ENCODE measurements at regions not wholly inside any gene's neighbourhood (a gene's known extent, or its start where the extent isn't known, plus 50 kb on each side); places are given as distances from the start of the nearest gene placed in this dataset.
"Not testable (repeated sequence)": the region's sequence is repeated elsewhere in the genome, so short reads cannot be mapped to it uniquely, and the experiment has no call there.

DNA sequence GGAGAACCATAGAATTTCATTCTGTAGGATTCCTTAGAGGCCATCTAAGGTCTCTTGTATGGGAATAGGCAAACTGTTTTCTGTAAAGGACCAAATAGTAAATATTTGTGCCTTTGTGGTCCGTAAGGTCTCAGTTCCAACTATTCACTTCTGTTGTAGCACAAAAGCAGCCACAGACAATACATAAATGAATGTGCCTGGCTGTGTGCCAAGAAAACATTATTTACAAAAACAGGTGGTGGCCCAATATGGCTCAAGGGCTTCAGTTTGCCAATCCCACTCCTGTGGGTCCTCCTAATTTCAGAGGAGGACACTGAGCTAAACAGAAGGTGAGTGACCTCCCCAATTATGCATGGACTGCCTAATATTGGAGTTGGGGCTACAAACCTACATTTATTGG, 67.6 kb upstream of the EDEM3 start:
- H3K4me1 Mint-ChIP-seq: no peaks in the 10 kb centered on the region
- no peak overlapping the region for H3K27ac Mint-ChIP-seq (ENCODE audit: unreplicated experiment)
- no peak for DNase-seq (ENCODE audit: low read depth, low spot score)
- peaks cover 6% of the 10 kb centered on the region for H3K9me3 Mint-ChIP-seq
- no peak overlapping the region for H3K4me3 Mint-ChIP-seq
- no peaks in the 10 kb centered on the region for H3K27me3 Mint-ChIP-seq (ENCODE audit: low read depth)
- TF ChIP-seq, protein P1, sequence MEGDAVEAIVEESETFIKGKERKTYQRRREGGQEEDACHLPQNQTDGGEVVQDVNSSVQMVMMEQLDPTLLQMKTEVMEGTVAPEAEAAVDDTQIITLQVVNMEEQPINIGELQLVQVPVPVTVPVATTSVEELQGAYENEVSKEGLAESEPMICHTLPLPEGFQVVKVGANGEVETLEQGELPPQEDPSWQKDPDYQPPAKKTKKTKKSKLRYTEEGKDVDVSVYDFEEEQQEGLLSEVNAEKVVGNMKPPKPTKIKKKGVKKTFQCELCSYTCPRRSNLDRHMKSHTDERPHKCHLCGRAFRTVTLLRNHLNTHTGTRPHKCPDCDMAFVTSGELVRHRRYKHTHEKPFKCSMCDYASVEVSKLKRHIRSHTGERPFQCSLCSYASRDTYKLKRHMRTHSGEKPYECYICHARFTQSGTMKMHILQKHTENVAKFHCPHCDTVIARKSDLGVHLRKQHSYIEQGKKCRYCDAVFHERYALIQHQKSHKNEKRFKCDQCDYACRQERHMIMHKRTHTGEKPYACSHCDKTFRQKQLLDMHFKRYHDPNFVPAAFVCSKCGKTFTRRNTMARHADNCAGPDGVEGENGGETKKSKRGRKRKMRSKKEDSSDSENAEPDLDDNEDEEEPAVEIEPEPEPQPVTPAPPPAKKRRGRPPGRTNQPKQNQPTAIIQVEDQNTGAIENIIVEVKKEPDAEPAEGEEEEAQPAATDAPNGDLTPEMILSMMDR (conservative IDR thresholded peaks at IDR 0.05): no peak
- peaks cover 2% of the 10 kb centered on the region for H3K36me3 Mint-ChIP-seq (ENCODE audit: low read depth)

DNA sequence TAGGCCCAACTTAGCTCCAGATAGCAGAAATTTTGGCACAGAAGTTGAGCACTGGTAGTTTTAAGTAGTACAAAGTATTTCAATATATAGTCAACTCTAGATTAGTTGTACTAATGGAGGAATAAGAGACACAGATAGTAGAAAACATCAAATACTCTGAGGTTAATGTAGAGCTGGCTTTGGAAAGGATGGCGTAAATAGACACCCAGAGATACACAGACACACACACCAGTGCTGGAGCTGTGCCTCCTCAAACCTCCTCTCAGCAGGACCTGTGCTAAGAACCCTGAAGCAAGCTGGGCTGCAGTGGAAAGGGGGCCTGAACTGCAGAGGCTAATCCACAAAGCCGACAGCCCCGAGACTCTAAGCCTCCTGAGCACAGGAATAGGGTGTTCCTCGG, 67.0 kb upstream of the EDEM3 start:
- no peak for DNase-seq (ENCODE audit: low read depth, low spot score)
- Mint-ChIP-seq H3K4me1 (no peaks in the 10 kb centered on the region), H3K27me3 (ENCODE audit: low read depth) (no peaks in the 10 kb centered on the region), H3K9me3 (peaks cover 6% of the 10 kb centered on the region), H3K4me3 (no peak overlapping the region), H3K27ac (ENCODE audit: unreplicated experiment) (no peak overlapping the region), H3K36me3 (ENCODE audit: low read depth) (peaks cover 2% of the 10 kb centered on the region)
- TF ChIP-seq, protein P1 (conservative IDR thresholded peaks at IDR 0.05): no peak

DNA sequence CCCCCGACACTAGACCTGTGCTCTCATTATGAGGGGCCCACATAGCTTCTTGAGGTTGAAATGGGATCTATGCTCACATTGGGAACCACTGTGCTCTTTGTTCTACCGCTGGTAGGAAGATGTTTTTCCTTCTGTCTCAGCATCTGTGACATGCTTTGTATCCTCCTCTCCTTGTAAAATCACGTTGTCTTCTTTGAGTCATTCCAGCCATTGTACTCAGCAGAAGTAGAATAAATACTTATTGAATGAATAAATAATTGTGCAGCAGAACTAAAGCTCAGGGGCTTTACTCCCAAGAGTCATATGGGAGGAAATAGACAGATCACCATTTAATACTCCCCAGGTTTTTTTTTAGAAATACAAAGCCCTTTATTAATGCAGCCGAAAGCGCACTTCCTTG, 66.3 kb upstream of the EDEM3 start:
- no peaks in the 10 kb centered on the region for H3K4me1 Mint-ChIP-seq
- H3K9me3 Mint-ChIP-seq: peaks cover 6% of the 10 kb centered on the region
- TF ChIP-seq, protein P1 (conservative IDR thresholded peaks at IDR 0.05): no peak
- peaks cover 2% of the 10 kb centered on the region for H3K36me3 Mint-ChIP-seq (ENCODE audit: low read depth)
- DNase-seq (ENCODE audit: low read depth, low spot score): no peak
- no peak overlapping the region for H3K4me3 Mint-ChIP-seq
- no peak overlapping the region for H3K27ac Mint-ChIP-seq (ENCODE audit: unreplicated experiment)
- H3K27me3 Mint-ChIP-seq (ENCODE audit: low read depth): no peaks in the 10 kb centered on the region

DNA sequence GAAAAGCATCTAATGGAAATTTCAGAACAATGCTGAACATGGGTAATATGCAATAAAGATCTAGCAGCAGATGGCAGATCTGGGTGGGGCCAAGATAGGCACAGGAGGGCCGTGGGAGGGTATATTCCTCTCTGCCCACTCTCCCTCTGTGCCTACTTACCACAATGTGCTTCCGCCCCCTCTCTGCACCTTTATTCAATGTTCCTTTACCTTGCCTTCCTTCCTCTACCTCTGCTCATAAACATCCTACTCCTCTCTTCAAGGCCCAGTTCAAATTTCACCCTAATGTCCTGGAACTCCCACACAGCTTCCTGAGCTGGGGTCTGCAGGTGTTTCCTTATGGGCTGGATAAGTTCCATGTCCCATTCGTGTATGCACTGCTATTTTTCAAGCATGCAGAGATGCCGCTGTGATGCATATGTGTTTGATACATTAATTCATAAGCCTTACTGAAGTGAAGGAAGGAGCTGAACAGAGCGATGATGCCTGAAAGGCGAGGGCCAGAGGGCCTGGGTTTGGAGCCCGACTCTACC, 65.6 kb upstream of the EDEM3 start:
- H3K9me3 Mint-ChIP-seq: peaks cover 8% of the 10 kb centered on the region

DNA sequence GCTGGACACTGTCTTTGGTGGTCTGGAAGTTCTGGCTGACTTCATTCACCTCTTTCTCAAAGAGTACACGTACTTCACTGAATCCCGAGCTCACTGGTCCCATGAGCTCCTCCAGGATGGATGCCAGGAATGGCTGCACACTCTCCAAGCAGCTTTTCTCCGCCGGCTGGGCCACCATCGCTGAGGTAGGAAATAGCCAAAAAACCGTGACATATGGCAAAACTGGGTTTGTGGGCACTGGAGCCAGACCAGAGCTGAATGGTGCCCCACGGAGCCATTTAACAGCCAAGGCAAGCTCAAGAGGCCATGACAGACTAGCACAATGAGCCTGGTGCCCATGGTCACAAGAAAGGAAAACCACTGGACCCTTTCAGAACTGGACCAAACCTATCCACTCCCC, 64.0 kb upstream of the EDEM3 start:
- no peak for DNase-seq (ENCODE audit: low read depth, low spot score)
- Mint-ChIP-seq H3K27ac (ENCODE audit: unreplicated experiment) (no peak overlapping the region), H3K36me3 (ENCODE audit: low read depth) (peaks cover 2% of the 10 kb centered on the region), H3K27me3 (ENCODE audit: low read depth) (no peaks in the 10 kb centered on the region), H3K4me3 (no peak overlapping the region), H3K4me1 (no peaks in the 10 kb centered on the region), H3K9me3 (peaks cover 15% of the 10 kb centered on the region)
- TF ChIP-seq, protein P1 (conservative IDR thresholded peaks at IDR 0.05): no peak

More for the DNA sequence above, 65.6 kb upstream of the EDEM3 start:
- Mint-ChIP-seq H3K27ac (ENCODE audit: unreplicated experiment) (no peak overlapping the region), H3K4me1 (no peaks in the 10 kb centered on the region), H3K4me3 (no peak overlapping the region), H3K36me3 (ENCODE audit: low read depth) (peaks cover 2% of the 10 kb centered on the region), H3K27me3 (ENCODE audit: low read depth) (no peaks in the 10 kb centered on the region)
- no peak for DNase-seq (ENCODE audit: low read depth, low spot score)
- TF ChIP-seq, protein P1 (conservative IDR thresholded peaks at IDR 0.05): no peak

DNA sequence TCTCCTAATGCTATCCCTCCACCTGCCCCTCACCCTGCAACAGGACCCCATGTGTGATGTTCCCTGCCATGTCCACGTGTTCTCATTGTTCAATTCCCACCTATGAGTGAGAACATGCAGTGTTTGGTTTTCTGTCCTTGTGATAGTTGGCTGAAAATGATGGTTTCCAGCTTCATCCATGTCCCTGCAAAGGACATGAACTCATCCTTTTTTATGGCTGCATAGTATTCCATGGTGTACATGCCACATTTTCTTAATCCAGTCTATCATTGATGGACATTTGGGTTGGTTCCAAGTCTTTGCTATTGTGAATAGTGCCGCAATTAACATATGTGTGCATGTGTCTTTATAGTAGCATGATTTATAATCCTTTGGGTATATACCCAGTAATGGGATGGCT, 62.3 kb upstream of the EDEM3 start:
- DNase-seq (ENCODE audit: low read depth, low spot score); H3K4me3 Mint-ChIP-seq; H3K4me1 Mint-ChIP-seq; H3K27ac Mint-ChIP-seq (ENCODE audit: unreplicated experiment); H3K27me3 Mint-ChIP-seq (ENCODE audit: low read depth); H3K36me3 Mint-ChIP-seq (ENCODE audit: low read depth): not testable (repeated sequence)
- peaks cover 15% of the 10 kb centered on the region for H3K9me3 Mint-ChIP-seq
